ENCODE measurements at regions not wholly inside any gene's neighbourhood (a gene's known extent, or its start where the extent isn't known, plus 50 kb on each side); places are given as distances from the start of the nearest gene placed in this dataset.
A peak's percentile ranks its signal among the peaks of the same experiment; 100 is the strongest.

GRCh38 chr13:59340581-59340980, 823.1 kb downstream of the DIAPH3 start:
- intact Hi-C loops (cut with DNase I), result no loop called here
- DNase-seq (ENCODE audit: low spot score), result no peak

GRCh38 chr13:59342400-59342799, 821.3 kb downstream of the DIAPH3 start:
- intact Hi-C loops (cut with DNase I), result no loop called here
- DNase-seq (ENCODE audit: low spot score), result no peak

- intact Hi-C loops (cut with DNase I), result no loop called here
Measured at GRCh38 chr13:59343132-59343531, 820.6 kb downstream of the DIAPH3 start.

GRCh38 chr13:59343993-59344822, 819.5 kb downstream of the DIAPH3 start:
- no peak for DNase-seq (ENCODE audit: low spot score)
- intact Hi-C loops (cut with DNase I), result no loop called here

More at GRCh38 chr13:59343132-59343531, 820.6 kb downstream of the DIAPH3 start:
- DNase-seq (ENCODE audit: low spot score), result no peak

GRCh38 chr13:59345311-59345710, 818.4 kb downstream of the DIAPH3 start:
- intact Hi-C loops (cut with DNase I), result no loop called here
- DNase-seq (ENCODE audit: low spot score), result peak; percentile 85

GRCh38 chr13:59346999-59347723, 816.6 kb downstream of the DIAPH3 start:
- DNase-seq (ENCODE audit: low spot score), result no peak
- intact Hi-C loops (cut with DNase I), result no loop called here

GRCh38 chr13:59348617-59349016, 815.1 kb downstream of the DIAPH3 start:
- DNase-seq (ENCODE audit: low spot score), result no peak
- intact Hi-C loops (cut with DNase I), result no loop called here

GRCh38 chr13:59352600-59352999, 811.1 kb downstream of the DIAPH3 start:
- no peak for DNase-seq (ENCODE audit: low spot score)
- intact Hi-C loops (cut with DNase I), result no loop called here

GRCh38 chr13:59354665-59355369, 808.9 kb downstream of the DIAPH3 start:
- no peak for DNase-seq (ENCODE audit: low spot score)
- intact Hi-C loops (cut with DNase I), result no loop called here

GRCh38 chr13:59356607-59357006, 807.1 kb downstream of the DIAPH3 start:
- peak; percentile 89 for DNase-seq (ENCODE audit: low spot score)
- intact Hi-C loops (cut with DNase I), result no loop called here

GRCh38 chr13:59358014-59358413, 805.7 kb downstream of the DIAPH3 start:
- intact Hi-C loops (cut with DNase I), result no loop called here
- no peak for DNase-seq (ENCODE audit: low spot score)

- intact Hi-C loops (cut with DNase I), result no loop called here
- DNase-seq (ENCODE audit: low spot score), result no peak
Measured at GRCh38 chr13:59360108-59360507, 803.6 kb downstream of the DIAPH3 start.

GRCh38 chr13:59360916-59361315, 802.8 kb downstream of the DIAPH3 start:
- DNase-seq (ENCODE audit: low spot score), result no peak
- intact Hi-C loops (cut with DNase I), result no loop called here

- no peak for DNase-seq (ENCODE audit: low spot score)
- intact Hi-C loops (cut with DNase I), result no loop called here
Measured at GRCh38 chr13:59363313-59363712, 800.4 kb downstream of the DIAPH3 start.

GRCh38 chr13:59363947-59364346, 799.8 kb downstream of the DIAPH3 start:
- no peak for DNase-seq (ENCODE audit: low spot score)
- intact Hi-C loops (cut with DNase I), result no loop called here

GRCh38 chr13:59364641-59365085, 799.1 kb downstream of the DIAPH3 start:
- no peak for DNase-seq (ENCODE audit: low spot score)
- intact Hi-C loops (cut with DNase I), result no loop called here

- DNase-seq (ENCODE audit: low spot score), result no peak
- intact Hi-C loops (cut with DNase I), result no loop called here
Measured at GRCh38 chr13:59367467-59367866, 796.3 kb downstream of the DIAPH3 start.

- DNase-seq (ENCODE audit: low spot score), result no peak
- intact Hi-C loops (cut with DNase I), result no loop called here
Measured at GRCh38 chr13:59367904-59368303, 795.8 kb downstream of the DIAPH3 start.

- no peak for DNase-seq (ENCODE audit: low spot score)
- intact Hi-C loops (cut with DNase I), result no loop called here
Measured at GRCh38 chr13:59368693-59369092, 795.0 kb downstream of the DIAPH3 start.

- intact Hi-C loops (cut with DNase I), result no loop called here
- DNase-seq (ENCODE audit: low spot score), result no peak
Measured at GRCh38 chr13:59371229-59371628, 792.5 kb downstream of the DIAPH3 start.

All from cardiac septum (tissue), 1 donor.